HG03521 (cell line): ENCODE measurements at regions not wholly inside any gene's neighbourhood (a gene's known extent, or its start where the extent isn't known, plus 50 kb on each side); places are given as distances from the start of the nearest gene placed in this dataset.

ENCODE experiments used
- ATAC-seq: cut with Tn5 transposase; IDR thresholded peaks from one replicate; pipeline ENCODE4 v1.9.1; 2021; ENCODE audit warnings: mild to moderate bottlenecking, moderate library complexity; ENCODE audit not compliant: unreplicated experiment

DNA sequence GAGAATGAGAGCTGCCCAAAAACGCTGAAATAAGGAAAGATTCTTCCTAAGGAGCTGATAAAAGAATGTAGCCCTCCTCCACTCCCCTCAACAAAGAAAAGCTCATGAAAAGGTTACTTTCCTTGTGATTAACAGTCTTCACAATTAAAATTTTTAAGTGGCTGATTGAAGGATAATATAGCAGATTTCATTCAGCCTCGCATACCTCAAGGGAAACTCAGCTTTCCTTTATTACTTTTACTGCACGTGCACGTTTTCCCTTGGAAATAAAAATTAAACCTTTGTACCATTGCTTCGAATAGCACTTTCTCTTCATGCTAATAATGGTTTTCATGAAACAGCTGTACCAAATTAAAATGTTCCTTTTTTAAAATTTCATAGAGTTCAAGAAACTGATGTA is 234.0 kb upstream of the GRAMD2B start:
- no peak for ATAC-seq

DNA sequence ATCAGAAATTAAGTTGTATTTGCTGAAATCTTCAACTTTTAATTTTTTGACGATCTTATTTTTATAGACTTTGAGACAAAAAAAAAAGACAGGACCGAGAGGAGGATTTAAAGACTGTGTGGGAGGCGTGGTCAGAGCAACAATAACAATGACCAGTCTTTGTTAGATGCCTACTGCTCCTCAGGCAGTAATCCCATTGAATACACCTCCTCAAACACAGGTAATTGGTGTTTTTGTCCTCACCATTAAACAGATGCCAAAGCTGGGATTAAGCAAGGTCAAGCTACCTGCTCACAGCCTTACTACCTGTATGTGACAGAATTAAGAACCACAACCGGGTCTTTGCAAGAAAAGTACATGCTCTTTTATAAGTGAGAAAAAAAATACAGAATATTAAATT is 233.3 kb upstream of the GRAMD2B start:
- ATAC-seq = no peak

DNA sequence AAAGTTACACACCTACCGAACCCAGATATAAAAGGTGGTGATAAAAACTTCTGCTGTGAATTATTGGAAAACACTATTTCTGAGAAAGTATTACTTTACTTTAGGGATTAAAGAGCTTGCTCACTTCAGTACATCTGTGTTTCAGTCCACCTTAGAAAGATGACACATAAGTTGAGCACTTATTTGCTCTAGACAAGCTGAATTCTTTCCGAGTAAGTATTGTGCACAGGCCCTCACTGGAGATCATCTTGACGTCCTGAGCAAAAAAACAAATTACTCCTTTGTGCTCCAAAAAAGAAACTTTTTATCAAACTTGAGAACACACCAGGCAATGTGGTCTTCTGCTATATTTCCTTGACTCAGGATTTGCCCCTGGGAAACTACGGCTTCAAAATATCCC is 231.0 kb upstream of the GRAMD2B start:
- ATAC-seq = no peak

DNA sequence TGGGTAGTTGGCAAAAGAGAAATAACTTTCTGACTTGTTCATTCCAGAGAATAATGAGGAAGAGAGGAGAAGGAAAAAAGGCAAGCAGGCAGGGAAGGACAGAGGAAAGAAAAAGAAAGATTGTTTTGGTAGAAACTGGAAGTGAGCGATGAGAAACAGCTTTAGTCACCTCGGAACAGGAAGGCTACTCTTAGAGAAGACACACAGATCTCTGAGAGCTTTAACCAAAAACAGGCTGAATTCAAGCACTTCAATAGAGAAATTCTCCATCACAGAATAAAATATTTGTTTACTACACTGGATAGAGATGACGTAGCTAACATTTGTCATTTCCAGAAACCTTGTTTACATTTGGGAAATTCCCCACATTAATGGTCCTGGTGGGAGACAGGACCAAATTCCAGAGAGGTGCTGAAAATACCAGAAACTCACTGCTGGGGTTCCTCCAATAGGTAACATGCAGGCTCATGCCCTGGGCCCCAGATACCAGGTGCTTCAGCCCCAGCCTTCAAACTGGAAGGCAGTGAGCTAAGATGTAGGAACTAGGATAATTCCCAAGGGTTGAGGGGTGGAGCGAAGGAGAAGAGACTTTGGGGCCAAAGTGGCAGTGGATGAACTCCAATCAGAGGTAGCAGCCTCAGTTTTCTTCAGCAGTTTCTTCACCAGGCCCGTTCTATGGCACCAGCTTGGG is 227.7 kb upstream of the GRAMD2B start:
- no peak for ATAC-seq

DNA sequence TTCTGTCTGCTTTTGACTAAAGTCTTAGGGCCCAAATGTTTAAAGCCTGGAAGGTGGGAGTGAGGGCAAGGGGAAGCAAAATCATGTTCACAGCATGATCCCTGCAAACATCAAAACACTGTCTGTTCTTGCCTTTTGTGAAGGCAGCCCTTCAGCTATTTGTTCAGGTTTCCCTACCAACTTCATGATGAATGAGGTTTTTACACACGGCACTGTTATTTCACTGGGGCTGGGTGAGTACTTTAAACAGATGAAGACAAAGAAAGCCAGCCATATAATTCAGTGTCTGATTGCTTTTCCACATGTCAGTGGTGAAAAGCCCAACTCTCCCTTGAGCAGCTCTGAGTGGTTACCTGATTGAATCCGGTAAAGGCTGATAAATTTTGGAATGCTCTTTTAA is 224.7 kb upstream of the GRAMD2B start:
- ATAC-seq = no peak

DNA sequence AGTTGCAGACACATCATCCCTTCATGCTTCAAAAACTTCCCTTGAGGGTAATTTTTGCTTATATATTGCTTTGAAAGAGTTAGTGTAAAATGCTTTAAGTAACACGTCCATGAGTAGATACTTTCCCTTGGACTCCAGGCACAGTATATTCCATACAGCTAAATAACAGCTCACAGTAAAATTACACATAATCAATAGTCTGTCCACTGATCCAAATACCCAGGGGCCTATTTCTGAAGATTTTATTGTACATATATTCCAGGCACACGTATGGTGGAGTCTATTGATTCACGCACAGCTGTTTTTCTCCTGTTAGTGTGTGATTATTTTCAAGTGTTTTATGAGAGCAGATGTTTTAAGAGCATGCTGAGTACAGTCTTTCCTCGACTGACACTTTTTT is 223.7 kb upstream of the GRAMD2B start:
- no peak for ATAC-seq

DNA sequence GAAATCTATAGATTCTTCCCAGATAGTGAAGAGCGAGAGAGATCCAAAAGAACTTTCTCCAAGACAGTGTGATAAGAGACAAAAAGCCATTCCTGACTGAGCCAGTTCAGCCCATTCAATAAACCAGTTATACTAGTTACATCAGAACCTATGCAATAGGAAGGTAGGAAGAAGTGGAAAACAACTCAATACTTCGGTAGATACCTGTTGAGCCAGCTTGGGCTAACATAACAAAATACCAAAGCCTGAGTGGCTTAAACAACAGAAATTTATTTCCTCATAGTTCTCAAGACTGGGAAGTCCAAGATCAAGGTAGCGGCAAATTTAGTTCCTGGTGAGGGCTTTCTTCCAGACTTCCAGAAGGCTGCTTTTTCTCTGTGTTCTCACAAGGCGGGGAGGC is 214.5 kb upstream of the GRAMD2B start:
- ATAC-seq = no peak

DNA sequence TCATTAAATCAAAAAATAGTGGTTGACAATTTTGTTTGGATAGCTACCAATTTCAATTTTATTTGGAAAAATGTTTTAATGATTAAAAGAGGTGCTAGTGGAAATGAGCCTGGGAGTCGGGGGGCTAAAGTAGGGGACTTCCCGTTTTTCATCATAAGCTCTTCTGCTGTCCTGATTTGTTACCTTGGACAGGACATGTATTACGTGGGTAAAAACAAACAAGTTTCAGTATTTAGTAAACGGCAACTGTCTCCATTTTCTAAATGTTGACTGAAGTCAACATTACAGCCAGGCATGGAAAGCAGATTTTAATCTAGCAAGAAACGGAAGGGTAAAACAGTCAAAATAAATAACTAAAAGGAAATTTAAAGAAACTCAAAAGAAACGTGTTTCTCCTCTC is 212.3 kb upstream of the GRAMD2B start:
- no peak for ATAC-seq

DNA sequence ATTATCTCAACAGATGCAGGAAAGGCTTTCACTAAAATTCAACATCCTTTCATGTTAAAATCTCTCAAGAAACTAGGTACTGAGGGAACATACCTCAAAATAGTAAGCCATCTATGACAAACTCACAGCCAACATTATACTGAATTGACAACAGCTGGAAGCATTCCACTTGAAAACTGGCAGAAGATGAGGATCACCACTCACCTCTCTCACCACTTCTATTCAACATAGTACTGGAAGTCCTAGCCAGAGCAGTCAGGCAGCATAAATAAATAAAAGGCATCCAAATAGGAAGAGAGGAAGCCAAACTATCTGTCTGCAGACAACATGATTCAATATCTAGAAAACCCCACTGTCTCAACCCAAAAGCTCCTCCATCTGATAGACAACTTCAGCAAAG is 203.6 kb upstream of the GRAMD2B start:
- no peak for ATAC-seq

DNA sequence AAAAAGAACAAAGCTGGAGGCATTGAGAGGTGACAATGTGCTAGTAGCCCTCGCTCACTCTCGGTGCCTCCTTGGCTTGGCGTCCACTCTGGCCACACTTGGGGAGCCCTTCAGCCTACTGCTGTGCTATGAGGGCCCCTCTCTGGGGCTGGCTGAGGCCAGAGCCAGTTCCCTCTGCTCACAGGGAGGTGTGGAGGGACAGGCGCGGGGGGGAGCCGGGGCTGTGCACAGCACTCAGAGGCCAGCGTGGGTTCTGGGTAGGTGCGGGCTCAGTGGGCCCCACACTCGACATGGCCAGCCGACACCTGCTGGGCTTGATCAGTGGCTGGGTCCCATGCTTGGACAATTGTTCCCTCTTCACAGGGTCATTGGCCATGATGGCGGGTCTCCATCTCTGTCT is 202.5 kb upstream of the GRAMD2B start:
- ATAC-seq = no peak

DNA sequence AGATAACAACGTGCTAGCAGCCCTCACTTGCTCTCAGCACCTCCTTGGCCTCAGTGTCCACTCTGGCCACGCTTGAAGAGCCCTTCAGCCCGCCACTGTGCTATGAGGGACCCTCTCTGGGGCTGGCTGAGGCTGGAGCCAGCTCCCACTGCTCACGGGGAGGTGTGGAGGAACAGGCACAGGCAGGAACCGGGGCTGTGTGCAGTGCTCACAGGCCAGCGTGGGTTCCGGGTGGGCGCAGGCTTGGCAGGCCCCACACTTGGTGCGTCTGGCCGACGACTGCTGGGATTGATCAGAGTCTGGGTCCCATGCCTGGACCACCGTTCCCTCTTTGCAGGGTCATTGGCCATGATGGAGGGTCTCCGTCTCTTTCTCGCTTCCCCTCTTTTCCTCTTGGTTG is 194.3 kb upstream of the GRAMD2B start:
- no peak for ATAC-seq

DNA sequence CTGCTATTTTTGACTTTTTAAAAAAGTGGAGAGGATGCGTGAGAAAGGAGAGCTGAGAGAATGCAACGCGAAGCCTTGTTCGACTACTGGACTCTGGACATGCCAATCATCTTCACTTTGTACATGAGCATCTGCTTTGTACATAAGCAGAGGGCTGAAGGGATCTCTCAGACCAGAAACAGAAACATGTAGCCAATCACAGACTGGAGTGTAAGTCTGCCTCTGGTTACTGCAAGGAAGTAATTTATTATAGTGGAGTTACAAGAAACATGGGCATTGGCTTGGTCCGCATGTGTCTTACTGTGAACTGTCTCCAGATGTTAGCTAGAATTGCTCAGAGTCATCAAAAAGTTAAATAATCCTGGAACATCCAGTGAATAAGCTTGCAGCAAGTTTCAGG is 190.0 kb upstream of the GRAMD2B start:
- ATAC-seq = no peak

DNA sequence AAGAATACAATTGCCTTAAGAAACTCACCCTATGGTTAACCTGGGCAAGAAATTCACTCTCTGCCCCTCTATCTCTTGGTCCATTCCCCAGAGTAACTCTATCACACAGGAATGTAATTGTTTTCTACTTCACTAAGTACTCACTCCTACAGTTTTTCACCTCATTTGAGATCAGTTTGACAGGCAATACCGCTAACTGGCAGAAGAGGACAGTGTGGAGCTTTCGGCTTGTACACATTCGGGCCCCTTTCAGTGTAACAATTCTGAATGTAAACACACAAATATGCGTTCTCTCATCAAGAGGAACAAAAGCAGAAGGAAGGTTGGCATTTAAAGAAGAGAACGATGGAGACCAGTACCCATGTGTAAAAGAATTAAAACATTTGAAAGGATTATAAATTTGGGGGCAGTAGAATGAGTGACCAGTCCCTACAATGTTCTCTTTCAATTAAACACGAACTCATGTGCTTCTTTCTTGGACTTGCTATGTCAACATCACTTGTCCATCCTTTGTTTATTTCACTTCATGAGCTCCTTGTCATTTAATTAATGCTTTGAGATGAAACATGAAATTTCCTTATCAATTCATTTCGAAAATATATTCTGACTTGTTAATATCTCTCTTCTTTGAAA is 188.5 kb upstream of the GRAMD2B start:
- no peak for ATAC-seq

DNA sequence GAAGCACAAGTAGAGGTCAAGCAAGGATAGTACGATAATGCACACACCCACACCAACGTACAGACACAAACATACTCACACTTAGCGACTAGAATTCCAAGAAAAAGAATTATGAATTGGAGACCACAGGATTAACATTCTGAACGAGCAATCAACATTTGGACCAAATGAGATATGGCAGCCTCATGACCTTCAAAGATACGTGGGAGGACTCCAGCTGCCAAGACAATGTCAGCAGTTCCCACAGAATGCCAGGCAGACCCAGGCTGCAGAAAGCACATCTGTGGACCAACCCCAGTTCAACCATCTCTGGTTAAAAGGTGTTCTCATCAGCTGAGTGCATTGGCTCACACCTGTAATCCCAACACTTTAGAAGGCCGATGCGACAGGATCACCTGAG is 187.6 kb upstream of the GRAMD2B start:
- no peak for ATAC-seq

DNA sequence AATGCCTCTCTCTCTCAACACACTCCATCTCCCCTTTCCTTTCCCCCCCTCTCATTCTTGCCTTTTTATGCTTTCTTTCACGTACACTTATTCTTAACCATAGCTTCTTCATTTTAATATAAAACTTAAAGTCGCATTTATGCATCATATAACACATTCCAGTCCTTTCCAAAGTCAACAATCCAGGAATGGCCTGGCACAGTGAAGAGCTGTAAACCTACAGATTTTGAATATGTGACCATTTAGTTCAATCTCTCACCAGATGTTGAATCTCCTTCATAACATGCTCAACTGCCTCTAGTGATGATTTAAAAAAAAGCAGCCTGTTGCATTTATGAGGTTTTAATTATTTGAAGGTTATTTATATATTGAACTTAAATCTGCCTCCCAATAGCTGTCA is 186.2 kb upstream of the GRAMD2B start:
- ATAC-seq = no peak

DNA sequence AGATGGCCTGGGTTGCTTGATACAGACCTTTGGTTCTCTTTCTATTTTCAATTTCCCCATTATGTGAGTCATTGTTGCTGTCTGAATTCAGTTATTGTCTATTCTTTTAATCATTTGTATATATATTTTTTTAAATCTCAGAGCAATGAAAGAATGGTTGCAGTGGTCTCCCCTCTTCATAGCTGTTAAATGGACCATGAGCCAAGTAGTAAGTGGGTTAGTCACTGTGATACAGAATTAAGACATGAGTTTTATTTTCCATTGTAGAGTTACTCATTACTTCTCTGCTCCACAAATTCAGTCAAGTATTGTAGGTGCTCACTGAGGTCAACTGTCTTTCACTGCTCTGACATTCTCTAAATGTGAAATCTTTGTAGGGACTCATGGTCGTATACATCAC is 174.6 kb upstream of the GRAMD2B start:
- no peak for ATAC-seq

DNA sequence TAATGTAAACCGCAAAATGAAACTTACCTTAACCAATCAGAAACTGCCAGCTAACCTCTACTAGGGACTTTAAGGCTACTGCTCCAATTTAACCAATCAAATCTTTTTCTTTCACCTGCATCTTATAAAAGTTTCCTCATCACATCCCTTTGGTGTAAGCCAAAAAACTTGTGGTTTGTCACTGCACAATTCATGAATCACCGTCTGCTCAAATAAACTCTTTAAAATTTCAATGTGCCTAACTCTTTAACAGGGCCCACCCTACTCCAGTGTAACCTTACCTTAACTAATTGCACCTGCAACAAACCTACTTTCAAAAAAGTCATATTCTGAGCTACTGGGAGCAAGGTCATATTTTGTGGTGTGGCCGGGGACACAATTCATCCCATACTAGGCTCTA is 172.2 kb upstream of the GRAMD2B start:
- ATAC-seq = no peak

DNA sequence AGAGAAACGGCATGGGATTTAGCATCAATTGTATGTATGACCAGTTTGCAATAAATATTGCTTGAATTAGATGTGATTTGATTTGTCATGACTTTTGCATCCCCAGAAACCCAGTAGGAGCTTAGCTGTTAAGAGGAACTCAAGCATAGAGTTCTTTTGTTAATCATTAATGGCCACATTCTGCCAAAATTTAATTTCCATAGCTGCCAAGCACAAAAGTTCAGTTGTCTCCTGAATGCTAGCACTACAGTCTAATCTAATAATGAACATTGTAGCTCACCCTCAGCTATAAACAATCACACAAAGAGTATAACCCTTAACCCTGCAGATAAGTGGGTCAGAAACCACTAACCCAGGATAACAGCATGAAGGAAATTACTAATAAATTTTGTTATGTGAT is 169.8 kb upstream of the GRAMD2B start:
- no peak for ATAC-seq

DNA sequence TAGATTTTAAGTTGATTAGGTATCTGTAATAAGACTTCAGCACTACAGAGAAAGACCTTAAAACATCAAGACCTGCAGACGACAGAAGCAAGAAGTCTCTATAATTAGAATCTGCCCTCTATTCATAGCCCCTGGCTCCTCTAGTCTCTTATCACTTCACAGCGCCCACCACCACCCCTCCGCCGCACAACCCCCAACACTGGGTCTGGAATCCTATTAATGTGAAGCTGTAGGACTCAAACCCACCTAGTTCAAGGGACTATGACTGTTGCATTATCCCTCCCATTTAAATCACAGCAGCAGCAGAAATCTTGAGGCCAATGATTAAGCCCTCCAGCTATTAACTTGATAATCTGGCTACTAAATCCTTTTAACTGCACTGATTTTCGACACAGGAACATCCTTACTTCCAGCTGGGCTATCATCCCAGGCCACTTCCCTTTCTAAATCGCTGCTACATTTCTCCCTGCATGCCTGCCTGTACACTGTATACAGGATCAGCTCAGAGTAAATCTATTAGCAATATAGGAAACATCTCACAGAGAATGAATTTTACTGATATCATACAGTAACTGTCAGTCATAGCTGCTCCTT is 159.5 kb upstream of the GRAMD2B start:
- ATAC-seq = no peak

DNA sequence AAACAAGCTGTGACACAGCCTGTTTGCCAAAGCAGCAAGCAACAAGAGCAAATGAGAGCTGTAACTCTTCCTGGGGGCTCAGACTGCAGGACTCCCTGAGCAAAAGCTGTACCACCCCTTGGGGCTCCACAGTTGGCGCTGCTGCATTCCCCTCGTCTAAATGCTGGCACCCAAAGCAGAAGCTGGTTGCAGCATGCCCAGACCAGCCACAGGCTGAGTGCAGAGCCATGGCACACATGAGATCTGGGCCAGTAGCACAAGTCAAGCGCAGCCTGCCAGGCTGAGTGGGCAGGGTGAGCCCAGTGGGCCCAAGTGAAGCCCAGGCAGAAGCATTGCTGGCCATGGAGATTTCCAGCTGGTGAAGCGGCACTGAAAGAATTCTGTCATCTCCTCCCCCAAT is 157.3 kb upstream of the GRAMD2B start:
- ATAC-seq = no peak

DNA sequence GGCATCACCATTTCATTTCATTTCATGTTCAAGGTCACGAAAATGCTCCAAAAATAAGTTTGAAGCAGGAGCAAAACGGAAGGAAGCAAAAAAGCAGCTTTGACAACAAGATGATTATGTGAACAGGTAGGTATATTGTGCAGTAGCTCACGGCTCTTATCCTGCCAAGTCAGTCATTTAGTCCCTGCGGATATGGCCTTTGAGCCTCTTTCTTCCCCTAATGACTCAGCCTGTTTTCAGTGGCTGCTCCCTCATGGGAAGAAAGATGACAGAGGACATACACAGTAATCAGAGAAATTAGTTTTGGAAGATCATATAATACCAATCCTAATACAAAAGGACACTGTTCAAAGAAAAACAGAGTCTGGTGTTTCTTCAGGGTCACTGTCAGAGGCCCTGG is 155.8 kb upstream of the GRAMD2B start:
- ATAC-seq = no peak

DNA sequence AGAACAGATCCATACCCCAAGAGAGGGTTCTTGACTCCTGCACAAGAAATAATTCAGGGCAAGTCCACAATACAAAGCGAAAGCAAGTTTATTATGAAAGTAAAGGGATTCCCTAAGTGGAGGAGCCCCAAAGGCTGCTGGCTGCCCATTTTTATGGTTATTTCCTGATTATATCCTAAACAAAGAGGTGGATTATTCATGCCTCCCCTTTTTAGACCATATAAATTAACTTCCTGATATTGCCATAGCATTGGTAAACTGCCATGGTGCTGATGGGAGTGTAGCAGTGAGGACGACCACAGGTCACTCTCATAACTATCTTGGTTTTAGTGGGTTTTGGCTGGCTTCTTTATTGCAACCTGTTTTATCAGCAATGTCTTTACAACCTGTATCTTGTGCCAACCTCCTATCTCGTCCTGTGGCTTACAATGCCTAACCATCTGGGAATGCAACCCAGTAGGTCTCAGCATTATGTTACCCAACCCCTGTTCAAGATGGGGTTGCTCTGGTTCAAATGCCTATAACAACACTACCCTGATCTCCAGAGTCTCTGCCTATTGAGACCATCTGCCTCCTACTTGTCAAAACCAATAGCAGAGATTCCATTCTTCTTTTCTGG is 154.4 kb upstream of the GRAMD2B start:
- ATAC-seq = no peak
